ENCODE measurements at regions not wholly inside any gene's neighbourhood (a gene's known extent, or its start where the extent isn't known, plus 50 kb on each side); places are given as distances from the start of the nearest gene placed in this dataset.

DNA sequence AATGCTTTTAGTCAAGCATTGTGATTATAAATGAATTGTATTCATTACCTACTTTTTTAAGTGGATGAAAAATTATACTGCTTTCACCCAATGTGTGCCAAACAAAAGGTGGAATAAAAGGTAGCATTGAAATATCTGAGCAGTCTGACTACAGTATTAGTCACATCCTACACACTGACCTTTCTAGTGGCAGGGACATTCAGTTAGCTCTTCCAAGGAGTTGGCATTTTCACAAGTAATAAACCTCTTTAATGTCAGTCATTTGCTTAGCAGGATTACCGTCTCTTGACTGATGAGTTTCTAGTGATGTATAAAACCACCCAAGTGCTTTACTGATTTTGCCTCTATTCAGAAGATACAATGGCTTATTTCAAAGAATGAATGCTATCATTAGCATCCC lies 687.9 kb downstream of the ARAP2 start:
- ATAC-seq (no peak), DNase-seq (no peak)
- H3K27ac ChIP-seq = no peak overlapping the region
- H3K9me3 ChIP-seq = peaks cover 0 to 28% (median 5%) of the 10 kb centered on the region in 11 donors
- no peaks in the 10 kb centered on the region for H3K36me3 ChIP-seq
- 75 to 89% methylated on average over 1 of the region's 1 CpG for WGBS, 2 donors
- no peaks in the 10 kb centered on the region for H3K27me3 ChIP-seq
- intact Hi-C loops (cut with DNase I) = no loop called here
- H3K4me1 ChIP-seq = no peaks in the 10 kb centered on the region
- no peak overlapping the region for H3K4me3 ChIP-seq
- TF ChIP-seq, protein P1, sequence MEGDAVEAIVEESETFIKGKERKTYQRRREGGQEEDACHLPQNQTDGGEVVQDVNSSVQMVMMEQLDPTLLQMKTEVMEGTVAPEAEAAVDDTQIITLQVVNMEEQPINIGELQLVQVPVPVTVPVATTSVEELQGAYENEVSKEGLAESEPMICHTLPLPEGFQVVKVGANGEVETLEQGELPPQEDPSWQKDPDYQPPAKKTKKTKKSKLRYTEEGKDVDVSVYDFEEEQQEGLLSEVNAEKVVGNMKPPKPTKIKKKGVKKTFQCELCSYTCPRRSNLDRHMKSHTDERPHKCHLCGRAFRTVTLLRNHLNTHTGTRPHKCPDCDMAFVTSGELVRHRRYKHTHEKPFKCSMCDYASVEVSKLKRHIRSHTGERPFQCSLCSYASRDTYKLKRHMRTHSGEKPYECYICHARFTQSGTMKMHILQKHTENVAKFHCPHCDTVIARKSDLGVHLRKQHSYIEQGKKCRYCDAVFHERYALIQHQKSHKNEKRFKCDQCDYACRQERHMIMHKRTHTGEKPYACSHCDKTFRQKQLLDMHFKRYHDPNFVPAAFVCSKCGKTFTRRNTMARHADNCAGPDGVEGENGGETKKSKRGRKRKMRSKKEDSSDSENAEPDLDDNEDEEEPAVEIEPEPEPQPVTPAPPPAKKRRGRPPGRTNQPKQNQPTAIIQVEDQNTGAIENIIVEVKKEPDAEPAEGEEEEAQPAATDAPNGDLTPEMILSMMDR (IDR thresholded peaks at IDR 0.05) = no peak

DNA sequence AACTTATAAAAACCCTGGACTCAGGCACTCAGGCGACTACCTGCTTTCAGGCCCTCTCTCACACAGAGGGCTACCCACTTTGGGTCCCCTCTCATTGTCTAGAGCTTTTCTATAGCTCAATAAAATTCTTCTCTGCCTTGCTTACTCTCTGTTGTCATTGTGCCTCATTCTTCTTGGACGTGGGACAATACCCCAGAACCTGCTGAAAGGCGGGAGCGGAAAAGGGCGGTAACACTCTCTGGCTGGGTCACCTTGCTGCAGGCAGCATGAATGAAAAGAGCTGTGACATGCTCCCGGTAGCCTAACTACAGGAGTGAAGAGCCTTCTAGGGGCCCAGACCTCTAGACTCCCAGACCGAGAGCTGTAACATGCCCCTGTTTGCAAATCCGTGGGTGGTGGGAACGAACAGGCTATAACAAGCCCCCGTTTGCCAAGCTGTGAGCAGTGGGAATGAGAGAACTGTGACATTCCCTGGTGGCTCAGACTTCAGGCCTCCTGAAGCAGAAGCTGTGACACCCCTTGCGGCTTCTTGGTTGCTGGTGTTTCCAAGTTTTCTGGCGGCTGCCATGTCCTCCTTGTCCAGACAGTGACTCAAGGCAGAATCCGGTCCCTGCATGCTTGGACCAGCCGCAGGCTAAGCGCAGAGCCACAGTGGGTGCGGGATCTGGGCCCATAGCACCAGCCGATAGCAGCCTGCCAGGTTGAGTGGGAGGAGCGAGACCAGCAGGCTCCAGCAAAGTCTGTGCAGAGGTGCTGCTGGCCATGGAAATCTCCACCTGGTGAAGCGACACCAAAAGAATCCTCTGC lies 684.6 kb downstream of the ARAP2 start:
- Histone ChIP-seq H3K27ac (no peak overlapping the region), H3K36me3 (no peaks in the 10 kb centered on the region), H3K4me1 (no peaks in the 10 kb centered on the region), H3K27me3 (no peaks in the 10 kb centered on the region), H3K9me3 (peaks cover 0 to 31% (median 5%) of the 10 kb centered on the region in 11 donors), H3K4me3 (no peak overlapping the region)
- ATAC-seq (no peak), DNase-seq (no peak)
- TF ChIP-seq, protein P1 (IDR thresholded peaks at IDR 0.05) = no peak
- intact Hi-C loops (cut with DNase I) = no loop called here
- WGBS, 2 donors = 92 to 95% methylated on average over 19 of the region's 19 CpGs

DNA sequence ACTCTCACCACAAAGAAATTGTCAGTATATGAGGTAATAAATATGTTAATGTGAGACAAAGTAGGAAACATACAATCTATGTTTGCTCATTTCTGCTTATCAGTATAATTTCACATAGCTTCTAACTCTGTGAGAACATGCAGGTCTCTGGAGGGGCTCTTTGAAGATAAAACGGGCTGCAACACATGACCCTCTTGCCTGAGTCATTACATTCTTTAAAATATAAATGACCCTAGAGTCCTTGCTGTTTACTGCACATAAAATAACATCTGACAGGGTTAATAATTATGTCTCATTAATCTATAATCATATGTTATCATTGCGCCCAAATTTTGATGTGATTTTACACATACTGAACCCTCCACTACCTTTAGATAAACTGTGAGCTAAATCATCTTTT lies 681.5 kb downstream of the ARAP2 start:
- no peaks in the 10 kb centered on the region for H3K4me1 ChIP-seq
- WGBS, 2 donors = 31 to 37% methylated on average over 2 of the region's 2 CpGs

DNA sequence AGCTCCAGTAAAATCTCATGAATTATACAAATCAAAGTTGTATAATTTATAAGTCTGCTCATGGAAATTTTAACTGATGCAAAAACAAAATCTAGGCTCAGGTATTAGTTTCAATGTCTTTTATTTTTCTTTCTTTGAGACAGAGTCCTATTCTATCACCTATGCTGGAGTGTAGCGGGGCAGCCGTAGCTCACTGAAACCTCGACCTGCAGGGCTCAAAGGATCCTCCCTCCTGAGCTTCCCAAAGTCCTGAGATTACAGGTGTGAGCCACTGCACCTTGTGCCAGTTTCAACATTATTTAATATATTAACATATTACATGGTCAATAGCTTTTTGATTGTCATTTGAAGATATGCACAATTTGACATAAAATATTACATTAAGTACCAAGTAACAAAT lies 678.7 kb downstream of the ARAP2 start:
- WGBS, 2 donors = 88 to 89% methylated on average over 3 of the region's 3 CpGs
- Histone ChIP-seq H3K9me3 (peaks cover 0 to 8% (median 0%) of the 10 kb centered on the region in 11 donors), H3K4me3 (no peak overlapping the region), H3K4me1 (no peaks in the 10 kb centered on the region), H3K27ac (no peak overlapping the region), H3K27me3 (no peaks in the 10 kb centered on the region), H3K36me3 (no peaks in the 10 kb centered on the region)
- ATAC-seq = no peak
- DNase-seq = no peak
- intact Hi-C loops (cut with DNase I) = no loop called here
- TF ChIP-seq, protein P1 (IDR thresholded peaks at IDR 0.05) = no peak

More for the DNA sequence above, 681.5 kb downstream of the ARAP2 start:
- H3K36me3 ChIP-seq = no peaks in the 10 kb centered on the region
- H3K27ac ChIP-seq = no peak overlapping the region
- no peak overlapping the region for H3K4me3 ChIP-seq
- H3K9me3 ChIP-seq = peaks cover 0 to 31% (median 5%) of the 10 kb centered on the region in 11 donors
- no peaks in the 10 kb centered on the region for H3K27me3 ChIP-seq
- TF ChIP-seq, protein P1 (IDR thresholded peaks at IDR 0.05) = no peak
- intact Hi-C loops (cut with DNase I) = no loop called here
- no peak for DNase-seq
- ATAC-seq = no peak
